GM23248 (cell line): ENCODE measurements at regions not wholly inside any gene's neighbourhood (a gene's known extent, or its start where the extent isn't known, plus 50 kb on each side); places are given as distances from the start of the nearest gene placed in this dataset.

Experiments
- EZH2 ChIP-seq: fragments of 200-600 bp; sonication (generic); IDR thresholded peaks from 2 replicates; pipeline ENCODE4 v1.6.1; 2018; ENCODE audit warnings: antibody characterized with exemption, mild to moderate bottlenecking; ENCODE audit not compliant: insufficient read depth, poor library complexity, severe bottlenecking
- EZH2phosphoT487 ChIP-seq: fragments of 200-600 bp; sonication (generic); IDR thresholded peaks from 2 replicates; pipeline ENCODE4 v1.6.1; 2018; ENCODE audit warnings: antibody characterized with exemption, moderate library complexity, mild to moderate bottlenecking, low read depth; ENCODE audit not compliant: insufficient read depth

- no peak for TF ChIP-seq EZH2
- no peak for TF ChIP-seq EZH2phosphoT487
Observed at GRCh38 chr2:126798276-126799140, 100.2 kb upstream of the TEX51 start.
